ENCODE measurements at regions not wholly inside any gene's neighbourhood (a gene's known extent, or its start where the extent isn't known, plus 50 kb on each side); places are given as distances from the start of the nearest gene placed in this dataset.
A peak's percentile ranks its signal among the peaks of the same experiment; 100 is the strongest.

- no peak for DNase-seq (ENCODE audit: low read depth)
Measured at GRCh38 chr4:100130964-100131363, 59.3 kb downstream of the DDIT4L start.

GRCh38 chr4:100130491-100130890 lies 59.8 kb downstream of the DDIT4L start:
- no peak for DNase-seq (ENCODE audit: low read depth)

GRCh38 chr4:100129774-100130173 lies 60.5 kb downstream of the DDIT4L start:
- DNase-seq (ENCODE audit: low read depth): no peak

GRCh38 chr4:100128338-100128737 lies 61.9 kb downstream of the DDIT4L start:
- no peak for DNase-seq (ENCODE audit: low read depth)

GRCh38 chr4:100124715-100125114 lies 65.6 kb downstream of the DDIT4L start:
- no peak for DNase-seq (ENCODE audit: low read depth)

GRCh38 chr4:100118181-100118580 lies 72.1 kb downstream of the DDIT4L start:
- DNase-seq (ENCODE audit: low read depth): no peak

GRCh38 chr4:100117750-100118149 lies 72.5 kb downstream of the DDIT4L start:
- no peak for DNase-seq (ENCODE audit: low read depth)

- no peak for DNase-seq (ENCODE audit: low read depth)
Measured at GRCh38 chr4:100114909-100115308, 75.4 kb downstream of the DDIT4L start.

- DNase-seq (ENCODE audit: low read depth): no peak
Measured at GRCh38 chr4:100113732-100114131, 76.5 kb downstream of the DDIT4L start.

GRCh38 chr4:100113096-100113495 lies 77.2 kb downstream of the DDIT4L start:
- no peak for DNase-seq (ENCODE audit: low read depth)

- DNase-seq (ENCODE audit: low read depth): no peak
Measured at GRCh38 chr4:100109921-100110320, 80.3 kb downstream of the DDIT4L start.

- DNase-seq (ENCODE audit: low read depth): no peak
Measured at GRCh38 chr4:100108869-100109268, 81.4 kb downstream of the DDIT4L start.

GRCh38 chr4:100106982-100107381 lies 83.3 kb downstream of the DDIT4L start:
- no peak for DNase-seq (ENCODE audit: low read depth)

- DNase-seq (ENCODE audit: low read depth): no peak
Measured at GRCh38 chr4:100103671-100104070, 86.6 kb downstream of the DDIT4L start.

- DNase-seq (ENCODE audit: low read depth): no peak
Measured at GRCh38 chr4:100100985-100101384, 89.3 kb downstream of the DDIT4L start.

- DNase-seq (ENCODE audit: low read depth): no peak
Measured at GRCh38 chr4:100099746-100100145, 90.5 kb downstream of the DDIT4L start.

GRCh38 chr4:100098681-100099080 lies 91.6 kb downstream of the DDIT4L start:
- no peak for DNase-seq (ENCODE audit: low read depth)

GRCh38 chr4:100098011-100098545 lies 92.2 kb downstream of the DDIT4L start:
- no peak for DNase-seq (ENCODE audit: low read depth)

- DNase-seq (ENCODE audit: low read depth): peak; percentile 52
Measured at GRCh38 chr4:100095729-100096595, 94.3 kb downstream of the DDIT4L start.

- DNase-seq (ENCODE audit: low read depth): peak; percentile 75
Measured at GRCh38 chr4:100093091-100093866, 97.0 kb downstream of the DDIT4L start.

- DNase-seq (ENCODE audit: low read depth): no peak
Measured at GRCh38 chr4:100087743-100088142, 102.5 kb downstream of the DDIT4L start.

GRCh38 chr4:100086766-100087431 lies 103.4 kb downstream of the DDIT4L start:
- no peak for DNase-seq (ENCODE audit: low read depth)
